ENCODE measurements at regions not wholly inside any gene's neighbourhood (a gene's known extent, or its start where the extent isn't known, plus 50 kb on each side); places are given as distances from the start of the nearest gene placed in this dataset.

DNA sequence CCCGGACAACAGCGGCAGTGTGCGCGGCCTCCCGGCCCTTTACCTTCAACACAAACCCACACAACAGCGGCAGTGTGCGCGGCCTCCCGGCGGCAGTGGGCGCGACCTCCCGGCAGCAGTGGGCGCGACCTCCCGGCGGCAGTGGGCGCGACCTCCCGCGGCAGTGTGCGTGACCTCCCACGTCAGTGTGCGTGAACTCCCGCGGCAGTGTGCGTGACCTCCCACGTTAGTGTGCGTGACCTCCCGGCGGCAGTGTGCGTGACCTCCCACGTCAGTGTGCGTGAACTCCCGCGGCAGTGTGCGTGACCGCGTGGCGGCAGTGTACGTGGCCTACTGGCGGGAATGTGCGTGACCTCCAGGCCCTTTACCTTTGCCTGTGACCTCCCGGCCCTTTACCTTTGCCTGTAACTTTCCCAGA, 576.6 kb upstream of the FRG1 start:
- TF ChIP-seq POLR2A (IDR thresholded peaks at IDR 0.05; ENCODE audit: low read depth) (no peak), POLR2AphosphoS5 (IDR thresholded peaks at IDR 0.05) (no peak), CTCF (IDR thresholded peaks at IDR 0.05) (no peak), EP300 (IDR thresholded peaks at IDR 0.05) (no peak)
